Small intestine (tissue), 7 donors: ENCODE measurements at regions not wholly inside any gene's neighbourhood (a gene's known extent, or its start where the extent isn't known, plus 50 kb on each side); places are given as distances from the start of the nearest gene placed in this dataset.

ENCODE experiments used
- DNase-seq, 2 donors: peaks; one replicate each; pipeline versions ENCODE4 v3.0.0 to v3.0.0-alpha.2; 2013
- FAIRE-seq: peaks from 2 replicates; lab custom pipeline; 2012; peaks lifted over from hg19 to GRCh38; lab: Jason Lieb, UNC
- H3K27ac ChIP-seq, 3 donors: one replicate each; pipeline ENCODE4 v1.5.1; 2013; ENCODE audit warnings: low read length in 2 of 3, mild to moderate bottlenecking in 2 of 3, control low read depth in 1 of 3, inconsistent platforms in 1 of 3, low read depth in 1 of 3, moderate library complexity in 1 of 3
- H3K27me3 ChIP-seq, 3 donors: one replicate each; pipeline ENCODE4 v1.6.1; 2013; ENCODE audit warnings: low read length in 3 of 3, inconsistent platforms in 1 of 3; ENCODE audit not compliant: control insufficient read depth in 3 of 3, insufficient read depth in 3 of 3
- H3K36me3 ChIP-seq, 3 donors: one replicate each; pipeline ENCODE4 v1.6.1; 2013; ENCODE audit warnings: low read length in 3 of 3, inconsistent platforms in 1 of 3, low read depth in 1 of 3, mild to moderate bottlenecking in 1 of 3, moderate library complexity in 1 of 3; ENCODE audit not compliant: control insufficient read depth in 3 of 3, insufficient read depth in 2 of 3
- H3K4me1 ChIP-seq, 3 donors: one replicate each; pipeline ENCODE4 v1.6.1; 2013; ENCODE audit warnings: low read length in 2 of 3, inconsistent platforms in 1 of 3, low read depth in 1 of 3, mild to moderate bottlenecking in 1 of 3, moderate library complexity in 1 of 3; ENCODE audit not compliant: control insufficient read depth in 3 of 3, insufficient read depth in 2 of 3
- H3K4me3 ChIP-seq, 3 donors: one replicate each; pipeline ENCODE4 v1.5.1; 2013; ENCODE audit warnings: low read length in 3 of 3, control low read depth in 1 of 3, inconsistent platforms in 1 of 3, low read depth in 1 of 3, mild to moderate bottlenecking in 1 of 3, moderate library complexity in 1 of 3
- H3K9me3 ChIP-seq, 2 donors: one replicate each; pipeline ENCODE4 v1.6.1; 2013; ENCODE audit warnings: low read depth in 1 of 2, low read length in 1 of 2; ENCODE audit not compliant: control insufficient read depth in 2 of 2, insufficient read depth in 1 of 2
- WGBS, 3 donors: extraction: QIAGEN DNeasy Blood & Tissue Kit; methylation state at CpG; one replicate each; pipeline ENCODE4 v1.1.7; 2013; 5-methylcytosine and 5-hydroxymethylcytosine counted together
- donor health status: healthy with polysubstance abuse.
- donor health status: control.
- donor health status: control.
- donor health status: Bipolar disorder and iron deficiency.
- donor health status: healthy.

DNA sequence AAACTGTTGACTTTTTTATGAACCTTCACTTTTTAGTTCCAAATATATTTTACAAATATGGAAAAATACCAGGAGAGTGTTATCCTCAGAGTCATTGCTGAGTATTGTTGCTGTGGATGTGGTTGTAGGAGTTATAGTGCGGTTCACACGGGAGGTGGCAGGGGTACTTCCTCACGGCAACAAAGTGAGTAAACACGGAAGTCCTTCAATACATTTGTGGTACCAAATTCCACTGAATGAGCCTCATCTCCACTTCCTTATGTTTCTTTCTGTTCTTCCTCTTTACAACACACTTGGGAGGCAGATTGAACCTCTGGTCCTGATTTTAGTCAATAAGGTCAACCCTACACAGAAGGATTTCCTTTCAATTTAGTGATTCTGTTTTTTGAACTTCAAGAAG is 371.8 kb downstream of the BTBD3 start:
- no peak for DNase-seq
- Histone ChIP-seq H3K4me1 (no peaks in the 10 kb centered on the region), H3K4me3 (no peak overlapping the region), H3K27me3 (no peaks in the 10 kb centered on the region), H3K9me3 (peaks cover 0 to 9% of the 10 kb centered on the region in 2 donors), H3K36me3 (no peaks in the 10 kb centered on the region), H3K27ac (no peak overlapping the region)
- FAIRE-seq, result no peak
- 65 to 80% (median 73%) methylated on average over 4 of the region's 4 CpGs for WGBS, 3 donors

DNA sequence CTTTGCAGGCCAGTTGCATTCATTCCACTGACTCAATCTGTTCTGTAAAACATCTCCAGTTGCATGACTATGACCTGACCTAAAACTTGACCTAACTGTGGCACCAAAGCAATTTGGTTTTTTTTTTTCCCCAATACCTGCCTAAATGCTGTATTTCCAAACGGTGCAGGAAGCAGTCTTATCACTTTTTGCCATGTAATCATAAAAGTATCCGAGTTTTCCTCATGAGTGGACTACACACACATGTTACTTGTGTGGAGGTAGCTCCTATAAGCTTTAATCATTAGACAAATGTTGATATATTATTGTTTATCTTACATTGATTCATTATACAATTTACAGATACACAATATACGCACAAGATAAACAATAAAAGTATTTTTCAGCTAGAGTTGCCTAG is 373.7 kb downstream of the BTBD3 start:
- H3K4me3 ChIP-seq, result no peak overlapping the region
- H3K9me3 ChIP-seq, result peaks cover 0 to 9% of the 10 kb centered on the region in 2 donors
- no peaks in the 10 kb centered on the region for H3K36me3 ChIP-seq
- DNase-seq (no peak), FAIRE-seq (no peak)
- H3K27me3 ChIP-seq, result no peaks in the 10 kb centered on the region
- no peaks in the 10 kb centered on the region for H3K4me1 ChIP-seq
- no peak overlapping the region for H3K27ac ChIP-seq
- 22 to 58% (median 23%) methylated on average over 3 of the region's 3 CpGs for WGBS, 3 donors

DNA sequence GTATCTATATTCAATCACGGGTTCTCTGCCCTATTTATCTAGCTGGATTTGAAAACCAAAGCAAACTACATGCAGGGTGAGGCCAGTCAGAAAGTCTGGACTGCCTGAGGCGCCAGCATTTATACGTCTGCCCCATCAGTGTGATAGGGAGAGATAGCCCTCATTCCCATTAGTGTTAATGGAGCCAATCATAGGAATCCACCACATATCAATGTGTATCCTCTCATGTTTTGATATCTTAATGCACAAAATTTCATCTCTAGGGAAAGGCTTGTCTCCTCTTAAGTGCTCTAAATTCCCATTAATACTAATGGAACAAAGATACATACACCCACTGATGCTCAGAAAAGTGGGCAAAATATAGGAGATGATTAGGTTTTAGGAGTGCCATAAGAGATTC is 376.2 kb downstream of the BTBD3 start:
- no peaks in the 10 kb centered on the region for H3K4me1 ChIP-seq
- H3K27ac ChIP-seq, result no peak overlapping the region
- FAIRE-seq (no peak), DNase-seq (no peak)
- no peaks in the 10 kb centered on the region for H3K36me3 ChIP-seq
- H3K27me3 ChIP-seq, result no peaks in the 10 kb centered on the region
- peaks cover 2 to 15% of the 10 kb centered on the region in 2 donors for H3K9me3 ChIP-seq
- 65 to 85% (median 74%) methylated on average over 3 of the region's 3 CpGs for WGBS, 3 donors
- H3K4me3 ChIP-seq, result no peak overlapping the region

DNA sequence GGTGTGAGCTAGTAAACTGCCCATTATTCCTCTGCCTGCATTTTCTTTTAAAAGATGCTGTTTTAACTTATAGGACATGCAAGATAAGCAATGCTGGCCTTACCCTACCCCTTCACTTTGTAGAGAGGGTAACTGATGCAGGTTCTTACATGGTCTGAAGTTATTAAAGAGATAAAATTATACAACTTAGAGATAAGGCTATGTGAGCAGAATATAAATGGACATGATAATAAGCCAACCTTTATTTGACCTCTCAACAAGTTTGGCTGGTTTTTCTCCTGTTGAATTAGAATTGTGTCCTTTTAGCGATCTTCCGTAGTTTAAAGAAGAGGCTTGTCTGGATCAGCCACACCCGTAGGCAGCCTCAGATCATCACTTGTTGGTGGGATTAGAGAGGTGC is 377.0 kb downstream of the BTBD3 start:
- Histone ChIP-seq H3K27ac (no peak overlapping the region), H3K4me3 (no peak overlapping the region), H3K27me3 (no peaks in the 10 kb centered on the region), H3K9me3 (peaks cover 2 to 22% of the 10 kb centered on the region in 2 donors), H3K36me3 (no peaks in the 10 kb centered on the region), H3K4me1 (no peaks in the 10 kb centered on the region)
- 61 to 79% (median 71%) methylated on average over 3 of the region's 3 CpGs for WGBS, 3 donors
- FAIRE-seq (no peak), DNase-seq (no peak)

DNA sequence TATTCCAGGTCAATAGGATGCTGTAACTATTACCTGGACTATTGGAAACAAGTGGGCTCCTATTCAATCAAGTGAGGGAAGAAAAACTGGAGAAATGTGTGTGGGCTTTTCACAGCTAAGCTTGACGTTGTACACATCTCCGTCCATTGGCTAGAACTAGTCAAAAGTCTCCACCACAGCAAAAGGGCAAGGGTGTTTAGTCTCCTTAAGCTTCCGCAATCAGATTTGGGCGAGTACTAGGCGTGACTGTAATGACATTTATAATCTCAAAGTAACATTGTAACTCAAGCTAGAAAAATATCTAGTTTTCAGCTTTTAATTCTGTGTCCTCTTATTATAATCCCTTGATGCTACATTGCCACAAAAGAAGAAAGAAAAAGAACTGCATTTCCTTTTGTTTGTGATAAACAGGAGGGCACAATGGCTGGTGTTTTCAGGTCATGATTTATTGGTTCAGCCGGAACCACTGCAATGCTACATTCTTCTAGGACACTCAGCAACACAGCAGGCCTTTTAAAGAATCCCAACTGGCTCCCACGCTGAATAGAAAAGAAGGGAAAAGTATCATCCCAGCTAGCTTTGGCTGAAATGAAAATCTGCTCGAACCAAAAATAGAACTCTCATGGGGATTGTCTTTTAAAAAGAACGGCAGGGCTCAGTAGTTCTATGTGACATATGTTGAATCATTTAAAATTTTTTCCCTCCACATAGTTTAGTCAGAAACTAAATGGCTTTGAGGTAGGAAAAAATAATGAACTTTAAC is 387.7 kb downstream of the BTBD3 start:
- H3K4me3 ChIP-seq, result no peak overlapping the region
- 54 to 74% (median 63%) methylated on average over 9 of the region's 9 CpGs for WGBS, 3 donors
- DNase-seq (no peak), FAIRE-seq (no peak)
- no peak overlapping the region for H3K27ac ChIP-seq
- H3K9me3 ChIP-seq, result peaks cover 0 to 6% of the 10 kb centered on the region in 2 donors
- no peaks in the 10 kb centered on the region for H3K36me3 ChIP-seq
- H3K27me3 ChIP-seq, result no peaks in the 10 kb centered on the region
- no peaks in the 10 kb centered on the region for H3K4me1 ChIP-seq

DNA sequence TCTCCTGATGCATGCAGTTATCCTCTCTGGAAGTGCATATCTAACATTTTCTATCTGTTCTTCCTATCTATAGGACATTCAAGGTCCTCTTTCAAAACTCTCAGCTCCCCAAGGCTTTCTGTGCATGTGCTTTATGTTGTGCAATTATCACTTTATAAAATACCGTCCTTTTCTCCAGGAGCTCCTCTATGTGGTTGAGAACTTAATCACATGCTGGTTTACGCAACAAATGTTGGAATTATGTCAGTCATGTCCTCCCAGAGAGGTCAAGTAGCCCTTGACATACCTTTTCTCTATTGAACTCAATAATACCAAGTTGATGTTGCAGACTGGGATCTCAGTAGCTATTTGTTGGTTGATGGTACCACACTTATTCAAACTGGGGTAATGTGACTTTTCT is 388.4 kb downstream of the BTBD3 start:
- Histone ChIP-seq H3K27me3 (no peaks in the 10 kb centered on the region), H3K9me3 (peaks cover 0 to 6% of the 10 kb centered on the region in 2 donors), H3K27ac (no peak overlapping the region), H3K4me3 (no peak overlapping the region), H3K36me3 (no peaks in the 10 kb centered on the region), H3K4me1 (no peaks in the 10 kb centered on the region)
- DNase-seq (no peak), FAIRE-seq (no peak)
- 63 to 77% (median 71%) methylated on average over 2 of the region's 2 CpGs for WGBS, 3 donors

DNA sequence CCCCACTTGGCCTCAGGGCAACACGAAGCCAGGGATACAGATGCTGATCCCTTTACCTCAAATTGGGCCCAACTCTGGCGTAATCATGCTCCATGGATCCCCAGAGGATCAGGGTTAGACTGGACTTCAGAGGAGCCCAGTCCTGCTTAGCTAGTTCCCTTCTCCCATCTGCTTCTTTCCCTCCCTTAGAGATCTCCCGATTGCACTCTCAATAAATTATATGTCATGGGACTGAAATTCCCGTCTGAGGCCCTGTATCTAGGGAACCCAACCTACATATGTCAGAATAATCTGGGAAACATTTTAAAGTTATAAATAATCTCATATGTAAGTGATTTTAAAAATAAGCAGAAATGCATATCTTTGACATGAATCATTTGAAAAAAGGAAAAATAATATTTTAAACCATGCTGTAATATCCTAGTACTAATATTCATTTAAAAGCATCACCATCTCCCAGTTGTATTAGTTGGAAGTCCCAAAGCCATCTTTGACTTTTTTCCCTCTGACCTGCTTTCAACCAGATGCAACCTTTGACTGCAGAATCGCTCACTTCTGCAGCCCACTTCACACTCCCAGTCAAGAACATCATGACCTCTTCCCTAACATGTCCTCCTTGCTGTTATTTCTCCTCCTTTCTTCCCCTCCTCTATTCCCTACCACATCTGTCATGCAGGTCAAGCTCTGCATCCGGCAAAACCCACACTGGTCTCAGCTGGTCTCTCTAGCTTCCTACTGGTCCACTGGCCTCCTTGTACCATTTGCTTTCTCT is 393.6 kb downstream of the BTBD3 start:
- no peaks in the 10 kb centered on the region for H3K4me1 ChIP-seq
- H3K27ac ChIP-seq, result no peak overlapping the region
- no peak overlapping the region for H3K4me3 ChIP-seq
- peaks cover 0 to 3% of the 10 kb centered on the region in 2 donors for H3K9me3 ChIP-seq
- DNase-seq, result no peak
- 75 to 84% (median 81%) methylated on average over 6 of the region's 6 CpGs for WGBS, 3 donors
- FAIRE-seq, result no peak
- H3K27me3 ChIP-seq, result no peaks in the 10 kb centered on the region
- H3K36me3 ChIP-seq, result no peaks in the 10 kb centered on the region

DNA sequence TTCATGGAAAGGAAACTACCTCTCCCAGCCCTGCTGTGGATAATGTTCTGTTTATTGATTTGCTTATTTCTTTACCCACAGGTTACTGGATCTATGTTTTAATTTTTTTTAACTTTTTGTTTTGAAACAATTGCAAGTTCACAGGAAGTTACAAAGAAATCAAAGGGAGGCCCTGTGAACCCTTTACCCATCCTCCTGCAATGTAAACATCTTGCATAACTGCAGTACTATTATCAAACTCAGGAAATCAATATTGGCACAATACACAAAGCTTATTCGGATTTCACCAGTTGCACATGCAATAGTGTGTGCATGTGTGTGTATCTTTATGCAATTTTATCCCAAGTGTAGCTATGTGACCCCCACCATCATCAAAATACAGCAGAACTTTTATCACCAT is 398.0 kb downstream of the BTBD3 start:
- Histone ChIP-seq H3K36me3 (no peaks in the 10 kb centered on the region), H3K9me3 (no peaks in the 10 kb centered on the region), H3K27ac (no peak overlapping the region), H3K4me1 (no peaks in the 10 kb centered on the region), H3K4me3 (no peak overlapping the region), H3K27me3 (no peaks in the 10 kb centered on the region)
- no peak for FAIRE-seq
- WGBS, 3 donors, result 8 to 36% (median 26%) methylated on average over 1 of the region's 1 CpG
- DNase-seq, result no peak
